ENCODE measurements at regions not wholly inside any gene's neighbourhood (a gene's known extent, or its start where the extent isn't known, plus 50 kb on each side); places are given as distances from the start of the nearest gene placed in this dataset.

GRCh38 chr1:199789141-199789540 is 238.4 kb upstream of the NR5A2 start:
- H3K27ac Mint-ChIP-seq = no peak overlapping the region
- H3K36me3 Mint-ChIP-seq (ENCODE audit: insufficient read depth in 2 of 2) = no peaks in the 10 kb centered on the region
- no peaks in the 10 kb centered on the region for H3K9me3 Mint-ChIP-seq
- H3K27me3 Mint-ChIP-seq (ENCODE audit: low read depth) = peaks cover 10% of the 10 kb centered on the region
- DNase-seq = no peak
- ATAC-seq (replicated peaks in 1 of 2) = no peak
- H3K4me1 Mint-ChIP-seq (ENCODE audit: low read depth) = no peaks in the 10 kb centered on the region
- no peak overlapping the region for H3K4me3 Mint-ChIP-seq

DNA sequence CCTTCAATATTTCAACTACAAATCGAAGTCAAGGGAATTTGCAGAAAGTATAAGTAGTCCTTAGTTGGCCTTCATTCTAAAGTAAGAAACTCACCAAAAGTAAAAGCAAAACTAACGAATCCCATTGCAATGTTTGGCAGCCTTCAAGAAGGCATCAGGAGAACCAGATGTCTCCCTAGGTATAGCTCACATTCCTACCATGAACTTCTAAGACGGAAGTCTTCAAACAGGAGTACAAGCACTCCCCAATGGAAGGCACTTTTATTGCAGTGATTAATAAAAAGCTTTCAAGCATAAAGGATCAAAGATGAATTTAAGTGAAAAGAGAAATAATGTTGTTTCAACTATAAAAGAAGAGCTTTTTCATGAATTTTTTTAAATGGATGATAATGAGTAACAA is 236.0 kb upstream of the NR5A2 start:
- Mint-ChIP-seq H3K4me1 (ENCODE audit: low read depth) (no peaks in the 10 kb centered on the region), H3K27ac (no peak overlapping the region), H3K4me3 (no peak overlapping the region), H3K36me3 (ENCODE audit: insufficient read depth in 2 of 2) (no peaks in the 10 kb centered on the region), H3K9me3 (peaks cover 0 to 3% of the 10 kb centered on the region in 2 donors), H3K27me3 (ENCODE audit: low read depth) (no peaks in the 10 kb centered on the region)
- no peak for DNase-seq
- ATAC-seq (replicated peaks in 1 of 2) = no peak

DNA sequence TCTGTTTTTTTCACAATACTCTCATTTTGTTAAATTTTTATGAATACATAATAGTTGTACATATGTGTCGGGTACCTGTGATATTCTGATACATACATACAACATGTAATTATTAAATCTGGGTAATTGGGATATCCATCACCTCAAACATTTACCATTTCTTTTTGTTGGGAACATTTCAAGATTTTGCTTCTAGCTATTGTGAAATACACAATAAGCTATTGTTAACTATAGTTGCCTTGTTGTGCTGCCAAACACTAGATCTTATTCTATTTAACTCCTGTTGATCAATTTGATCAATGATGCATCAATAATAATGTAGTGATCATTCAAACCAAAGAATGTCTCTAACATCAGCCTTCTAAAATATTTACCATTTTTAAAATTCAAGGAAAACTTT is 234.6 kb upstream of the NR5A2 start:
- no peaks in the 10 kb centered on the region for H3K36me3 Mint-ChIP-seq (ENCODE audit: insufficient read depth in 2 of 2)
- DNase-seq (no peak), ATAC-seq (replicated peaks in 1 of 2) (no peak)
- no peaks in the 10 kb centered on the region for H3K4me1 Mint-ChIP-seq (ENCODE audit: low read depth)
- no peaks in the 10 kb centered on the region for H3K27me3 Mint-ChIP-seq (ENCODE audit: low read depth)
- H3K4me3 Mint-ChIP-seq = no peak overlapping the region
- no peak overlapping the region for H3K27ac Mint-ChIP-seq
- H3K9me3 Mint-ChIP-seq = peaks cover 0 to 3% of the 10 kb centered on the region in 2 donors

- Mint-ChIP-seq H3K9me3 (peaks cover 0 to 3% of the 10 kb centered on the region in 2 donors), H3K4me3 (no peak overlapping the region), H3K36me3 (ENCODE audit: insufficient read depth in 2 of 2) (no peaks in the 10 kb centered on the region), H3K4me1 (ENCODE audit: low read depth) (no peaks in the 10 kb centered on the region), H3K27me3 (ENCODE audit: low read depth) (no peaks in the 10 kb centered on the region), H3K27ac (no peak overlapping the region)
- DNase-seq = no peak
- no peak for ATAC-seq (replicated peaks in 1 of 2)
Measured at GRCh38 chr1:199794105-199794863, 233.2 kb upstream of the NR5A2 start.

- Mint-ChIP-seq H3K9me3 (peaks cover 0 to 3% of the 10 kb centered on the region in 2 donors), H3K27ac (no peak overlapping the region), H3K4me3 (no peak overlapping the region), H3K4me1 (ENCODE audit: low read depth) (no peaks in the 10 kb centered on the region), H3K36me3 (ENCODE audit: insufficient read depth in 2 of 2) (no peaks in the 10 kb centered on the region), H3K27me3 (ENCODE audit: low read depth) (peaks cover 6% of the 10 kb centered on the region)
- DNase-seq = no peak
- ATAC-seq (replicated peaks in 1 of 2) = no peak
Measured at GRCh38 chr1:199799116-199799515, 228.4 kb upstream of the NR5A2 start.

DNA sequence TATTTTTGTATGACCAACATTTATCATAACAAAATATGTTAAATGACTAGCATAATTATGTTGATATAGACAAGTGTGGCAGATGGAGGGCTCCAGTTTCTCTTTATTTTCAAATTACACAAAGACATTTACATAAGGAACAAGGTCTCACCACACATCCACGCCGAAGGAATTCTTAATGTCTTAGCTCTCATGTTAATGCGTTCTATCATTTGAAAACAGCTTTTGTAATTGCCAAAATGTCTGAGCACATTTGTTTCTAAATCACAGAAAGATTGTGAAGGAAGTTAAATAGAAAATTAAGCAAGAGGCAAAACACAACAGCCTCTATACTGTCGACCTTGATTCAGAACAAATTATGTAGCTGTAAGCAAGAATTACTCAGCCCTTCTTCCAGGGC is 223.0 kb upstream of the NR5A2 start:
- no peak for ATAC-seq (replicated peaks in 1 of 2)
- Mint-ChIP-seq H3K27ac (no peak overlapping the region), H3K4me3 (no peak overlapping the region), H3K27me3 (ENCODE audit: low read depth) (peaks cover 12% of the 10 kb centered on the region), H3K4me1 (ENCODE audit: low read depth) (no peaks in the 10 kb centered on the region), H3K36me3 (ENCODE audit: insufficient read depth in 2 of 2) (no peaks in the 10 kb centered on the region), H3K9me3 (no peaks in the 10 kb centered on the region)
- no peak for DNase-seq

- no peak for DNase-seq
- H3K27me3 Mint-ChIP-seq (ENCODE audit: low read depth) = peaks cover 15% of the 10 kb centered on the region
Measured at GRCh38 chr1:199808110-199808870, 219.2 kb upstream of the NR5A2 start.

DNA sequence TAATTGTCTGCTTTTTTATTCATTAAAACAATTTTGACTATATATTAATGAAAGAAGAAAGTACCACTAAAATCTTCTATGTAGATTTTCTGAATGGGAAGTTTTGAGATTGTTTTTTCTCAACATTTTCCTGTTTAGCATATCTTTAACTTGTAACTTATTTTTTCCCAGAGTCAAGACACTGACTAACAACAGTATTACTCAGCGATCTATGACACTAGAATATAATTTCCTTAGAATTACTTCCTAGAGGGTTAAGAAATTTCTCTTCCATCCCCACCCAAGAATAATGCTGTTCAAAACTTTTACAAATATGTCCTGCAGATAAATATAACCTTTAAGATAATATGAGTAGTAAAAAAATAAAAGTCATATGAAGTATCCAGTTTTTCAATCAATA is 218.2 kb upstream of the NR5A2 start:
- no peaks in the 10 kb centered on the region for H3K4me1 Mint-ChIP-seq (ENCODE audit: low read depth)
- H3K27me3 Mint-ChIP-seq (ENCODE audit: low read depth) = peaks cover 22% of the 10 kb centered on the region
- no peaks in the 10 kb centered on the region for H3K9me3 Mint-ChIP-seq
- ATAC-seq (replicated peaks in 1 of 2) = no peak
- no peak overlapping the region for H3K4me3 Mint-ChIP-seq
- no peak for DNase-seq
- H3K27ac Mint-ChIP-seq = no peak overlapping the region
- H3K36me3 Mint-ChIP-seq (ENCODE audit: insufficient read depth in 2 of 2) = no peaks in the 10 kb centered on the region

More at GRCh38 chr1:199808110-199808870, 219.2 kb upstream of the NR5A2 start:
- no peak overlapping the region for H3K27ac Mint-ChIP-seq
- H3K9me3 Mint-ChIP-seq = no peaks in the 10 kb centered on the region
- H3K36me3 Mint-ChIP-seq (ENCODE audit: insufficient read depth in 2 of 2) = no peaks in the 10 kb centered on the region
- no peaks in the 10 kb centered on the region for H3K4me1 Mint-ChIP-seq (ENCODE audit: low read depth)
- no peak for ATAC-seq (replicated peaks in 1 of 2)
- no peak overlapping the region for H3K4me3 Mint-ChIP-seq

DNA sequence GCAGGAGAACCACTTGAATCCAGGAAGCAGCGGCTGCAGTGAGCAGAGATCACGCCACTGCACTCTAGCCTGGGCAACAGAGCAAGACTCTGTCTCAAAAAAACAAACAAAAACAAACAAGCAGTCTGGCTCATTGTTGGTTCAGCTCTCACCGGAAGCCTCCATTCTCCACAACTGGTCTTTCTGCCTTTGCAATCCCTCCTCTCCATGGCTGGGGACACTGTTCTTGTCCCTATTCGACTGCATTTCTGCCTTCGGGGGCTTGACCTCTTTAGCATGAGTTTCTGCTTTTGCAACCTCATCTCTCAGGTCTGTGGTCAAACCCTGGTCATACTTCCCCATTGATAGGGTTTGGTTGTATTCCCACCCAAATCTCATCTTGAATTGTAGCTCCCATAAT is 216.3 kb upstream of the NR5A2 start:
- peaks cover 32% of the 10 kb centered on the region for H3K27me3 Mint-ChIP-seq (ENCODE audit: low read depth)
- H3K36me3 Mint-ChIP-seq (ENCODE audit: insufficient read depth in 2 of 2) = no peaks in the 10 kb centered on the region
- no peaks in the 10 kb centered on the region for H3K4me1 Mint-ChIP-seq (ENCODE audit: low read depth)
- ATAC-seq (replicated peaks in 1 of 2) (no peak), DNase-seq (no peak)
- H3K4me3 Mint-ChIP-seq = no peak overlapping the region
- H3K9me3 Mint-ChIP-seq = peaks cover 4% of the 10 kb centered on the region in 2 donors
- no peak overlapping the region for H3K27ac Mint-ChIP-seq

- Mint-ChIP-seq H3K27me3 (ENCODE audit: low read depth) (peaks cover 38% of the 10 kb centered on the region), H3K4me3 (no peak overlapping the region), H3K36me3 (ENCODE audit: insufficient read depth in 2 of 2) (no peaks in the 10 kb centered on the region), H3K4me1 (ENCODE audit: low read depth) (no peaks in the 10 kb centered on the region), H3K9me3 (peaks cover 4% of the 10 kb centered on the region in 2 donors), H3K27ac (no peak overlapping the region)
- DNase-seq (no peak), ATAC-seq (replicated peaks in 1 of 2) (no peak)
Measured at GRCh38 chr1:199813198-199813597, 214.3 kb upstream of the NR5A2 start.

DNA sequence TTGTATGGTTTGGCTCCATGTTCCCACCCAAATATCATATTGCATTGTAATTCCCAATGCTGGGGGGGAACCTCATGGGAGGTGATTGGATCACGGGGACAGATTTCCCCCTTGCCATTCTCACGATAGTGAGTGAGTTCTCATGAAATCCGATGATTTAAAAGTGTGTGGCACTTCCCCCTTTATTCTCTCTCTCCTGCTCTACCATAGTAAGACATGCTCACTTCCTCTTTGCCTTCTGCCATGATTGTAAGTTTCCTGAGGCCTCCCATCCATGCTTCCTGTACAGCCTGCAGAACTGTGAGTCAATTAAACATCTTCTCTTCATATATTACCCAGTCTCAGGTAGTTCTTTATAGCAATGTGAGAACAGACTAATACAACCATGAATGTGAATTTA is 211.6 kb upstream of the NR5A2 start:
- Mint-ChIP-seq H3K9me3 (peaks cover 4% of the 10 kb centered on the region in 2 donors), H3K27ac (no peak overlapping the region), H3K4me1 (ENCODE audit: low read depth) (peaks cover 3% of the 10 kb centered on the region), H3K27me3 (ENCODE audit: low read depth) (peaks cover 63% of the 10 kb centered on the region), H3K36me3 (ENCODE audit: insufficient read depth in 2 of 2) (no peaks in the 10 kb centered on the region), H3K4me3 (no peak overlapping the region)
- ATAC-seq (replicated peaks in 1 of 2) (no peak), DNase-seq (no peak)

GRCh38 chr1:199817266-199817665 is 210.2 kb upstream of the NR5A2 start:
- Mint-ChIP-seq H3K4me3 (no peak overlapping the region), H3K9me3 (peaks cover 4% of the 10 kb centered on the region in 2 donors), H3K4me1 (ENCODE audit: low read depth) (peaks cover 9% of the 10 kb centered on the region), H3K27ac (no peak overlapping the region), H3K27me3 (ENCODE audit: low read depth) (peaks cover 66% of the 10 kb centered on the region), H3K36me3 (ENCODE audit: insufficient read depth in 2 of 2) (no peaks in the 10 kb centered on the region)
- no peak for ATAC-seq (replicated peaks in 1 of 2)
- no peak for DNase-seq

- peaks cover 9% of the 10 kb centered on the region for H3K4me1 Mint-ChIP-seq (ENCODE audit: low read depth)
- peaks cover 41% of the 10 kb centered on the region for H3K27me3 Mint-ChIP-seq (ENCODE audit: low read depth)
- peaks cover 0 to 2% of the 10 kb centered on the region in 2 donors for H3K36me3 Mint-ChIP-seq (ENCODE audit: insufficient read depth in 2 of 2)
- ATAC-seq (replicated peaks in 1 of 2) = no peak
- H3K27ac Mint-ChIP-seq = no peak overlapping the region
- no peak overlapping the region for H3K4me3 Mint-ChIP-seq
- peaks cover 2 to 4% of the 10 kb centered on the region in 2 donors for H3K9me3 Mint-ChIP-seq
- no peak for DNase-seq
Measured at GRCh38 chr1:199821029-199821779, 206.3 kb upstream of the NR5A2 start.
